ENCODE measurements at regions not wholly inside any gene's neighbourhood (a gene's known extent, or its start where the extent isn't known, plus 50 kb on each side); places are given as distances from the start of the nearest gene placed in this dataset.
A peak's percentile ranks its signal among the peaks of the same experiment; 100 is the strongest.

DNA sequence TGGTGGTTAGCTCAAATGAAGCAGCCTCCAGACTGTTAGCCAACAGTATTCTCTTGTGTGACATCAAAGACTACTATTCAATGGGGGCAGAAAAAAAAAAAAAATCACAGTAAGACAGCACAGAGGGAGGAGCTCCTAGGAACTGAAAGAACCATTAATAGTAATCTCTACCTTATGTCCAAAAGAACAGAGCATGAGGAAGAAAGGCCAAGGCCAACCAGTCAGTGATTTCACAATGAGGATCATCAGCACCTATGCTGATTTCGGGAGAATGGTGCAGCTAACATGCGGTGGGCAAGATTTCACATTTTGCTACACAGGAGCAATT is 66.3 kb upstream of the SOX5 start:
- no peaks in the 10 kb centered on the region for H3K36me3 Mint-ChIP-seq (ENCODE audit: low read depth, unreplicated experiment)
- no peaks in the 10 kb centered on the region for H3K9me3 Mint-ChIP-seq (ENCODE audit: unreplicated experiment)
- H3K27ac Mint-ChIP-seq (ENCODE audit: unreplicated experiment), result no peak overlapping the region
- H3K4me3 Mint-ChIP-seq (ENCODE audit: unreplicated experiment), result no peak overlapping the region
- TF ChIP-seq, protein P1, sequence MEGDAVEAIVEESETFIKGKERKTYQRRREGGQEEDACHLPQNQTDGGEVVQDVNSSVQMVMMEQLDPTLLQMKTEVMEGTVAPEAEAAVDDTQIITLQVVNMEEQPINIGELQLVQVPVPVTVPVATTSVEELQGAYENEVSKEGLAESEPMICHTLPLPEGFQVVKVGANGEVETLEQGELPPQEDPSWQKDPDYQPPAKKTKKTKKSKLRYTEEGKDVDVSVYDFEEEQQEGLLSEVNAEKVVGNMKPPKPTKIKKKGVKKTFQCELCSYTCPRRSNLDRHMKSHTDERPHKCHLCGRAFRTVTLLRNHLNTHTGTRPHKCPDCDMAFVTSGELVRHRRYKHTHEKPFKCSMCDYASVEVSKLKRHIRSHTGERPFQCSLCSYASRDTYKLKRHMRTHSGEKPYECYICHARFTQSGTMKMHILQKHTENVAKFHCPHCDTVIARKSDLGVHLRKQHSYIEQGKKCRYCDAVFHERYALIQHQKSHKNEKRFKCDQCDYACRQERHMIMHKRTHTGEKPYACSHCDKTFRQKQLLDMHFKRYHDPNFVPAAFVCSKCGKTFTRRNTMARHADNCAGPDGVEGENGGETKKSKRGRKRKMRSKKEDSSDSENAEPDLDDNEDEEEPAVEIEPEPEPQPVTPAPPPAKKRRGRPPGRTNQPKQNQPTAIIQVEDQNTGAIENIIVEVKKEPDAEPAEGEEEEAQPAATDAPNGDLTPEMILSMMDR (IDR thresholded peaks at IDR 0.05; ENCODE audit: unreplicated experiment), result no peak
- peaks cover 7% of the 10 kb centered on the region for H3K4me1 Mint-ChIP-seq (ENCODE audit: unreplicated experiment)
- no peak for DNase-seq (ENCODE audit: low spot score)
- no peaks in the 10 kb centered on the region for H3K27me3 Mint-ChIP-seq (ENCODE audit: unreplicated experiment)

DNA sequence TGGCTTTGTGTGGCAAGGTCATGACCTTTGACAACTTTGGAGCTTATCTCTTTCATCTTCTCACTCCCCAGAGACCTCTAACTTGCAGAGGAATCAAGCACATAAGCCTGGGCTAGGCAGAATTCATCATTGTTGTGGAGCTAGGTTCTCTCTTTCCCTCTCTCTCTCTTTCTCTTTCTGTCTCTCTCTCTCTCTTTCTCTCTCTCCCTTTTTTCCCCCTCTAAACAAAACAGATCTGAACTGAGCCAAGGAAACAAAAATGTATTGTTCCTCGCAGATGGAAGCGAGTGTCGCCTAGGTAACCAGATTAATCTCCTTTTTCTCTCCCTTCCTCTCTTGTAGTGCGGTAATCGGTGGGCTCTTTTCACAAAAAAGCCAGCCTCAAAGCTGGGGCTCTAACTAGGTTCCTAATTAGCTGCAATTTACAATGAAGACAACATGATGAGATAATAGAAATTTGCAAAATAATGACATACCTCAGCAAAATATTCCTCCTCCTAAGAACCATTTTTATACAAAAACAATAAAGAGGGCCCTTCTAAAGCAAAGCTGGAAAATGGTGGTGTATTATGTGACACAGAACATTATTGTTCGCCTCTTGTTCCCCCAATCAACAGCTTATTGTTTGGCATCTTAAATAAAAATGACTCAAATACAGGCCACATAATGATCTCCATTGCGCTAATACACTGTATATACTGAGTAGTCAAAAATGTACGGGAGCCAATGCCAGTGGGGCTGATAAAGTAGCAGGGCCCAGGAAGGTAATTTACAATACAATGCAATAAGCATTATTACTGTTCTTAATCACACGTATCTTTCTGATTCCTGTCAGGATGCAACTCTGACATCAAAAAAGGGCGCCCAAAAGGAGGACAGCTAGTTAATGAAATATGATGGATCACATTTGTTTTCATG is 65.7 kb upstream of the SOX5 start:
- Mint-ChIP-seq H3K9me3 (ENCODE audit: unreplicated experiment) (no peaks in the 10 kb centered on the region), H3K27me3 (ENCODE audit: unreplicated experiment) (no peaks in the 10 kb centered on the region), H3K36me3 (ENCODE audit: low read depth, unreplicated experiment) (no peaks in the 10 kb centered on the region), H3K27ac (ENCODE audit: unreplicated experiment) (peak overlapping the region; percentile 22), H3K4me3 (ENCODE audit: unreplicated experiment) (no peak overlapping the region), H3K4me1 (ENCODE audit: unreplicated experiment) (peaks cover 7% of the 10 kb centered on the region)
- TF ChIP-seq, protein P1 (IDR thresholded peaks at IDR 0.05; ENCODE audit: unreplicated experiment), result no peak
- DNase-seq (ENCODE audit: low spot score), result no peak

DNA sequence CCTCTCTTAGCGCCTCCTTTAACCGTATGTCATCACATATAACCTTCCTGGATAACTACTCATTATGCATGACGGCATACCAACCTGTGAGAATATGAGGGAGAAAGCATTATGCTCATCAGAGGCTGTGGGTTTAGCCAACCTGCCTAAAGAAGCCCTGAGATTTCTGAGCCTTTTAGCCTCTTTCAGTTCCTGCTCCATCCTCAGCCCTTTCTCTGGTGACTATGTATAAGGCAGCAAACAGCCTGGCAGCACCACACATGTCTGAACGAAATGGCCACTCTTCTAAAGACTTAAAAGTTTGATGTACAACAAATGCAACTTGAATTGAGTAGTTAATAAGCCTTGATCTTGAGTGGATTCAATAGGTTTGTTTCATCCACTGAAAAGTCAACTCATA is 64.8 kb upstream of the SOX5 start:
- DNase-seq (ENCODE audit: low spot score), result no peak
- Mint-ChIP-seq H3K27me3 (ENCODE audit: unreplicated experiment) (no peaks in the 10 kb centered on the region), H3K4me1 (ENCODE audit: unreplicated experiment) (peaks cover 7% of the 10 kb centered on the region), H3K27ac (ENCODE audit: unreplicated experiment) (no peak overlapping the region), H3K4me3 (ENCODE audit: unreplicated experiment) (no peak overlapping the region), H3K36me3 (ENCODE audit: low read depth, unreplicated experiment) (no peaks in the 10 kb centered on the region), H3K9me3 (ENCODE audit: unreplicated experiment) (no peaks in the 10 kb centered on the region)
- TF ChIP-seq, protein P1 (IDR thresholded peaks at IDR 0.05; ENCODE audit: unreplicated experiment), result no peak

- no peaks in the 10 kb centered on the region for H3K9me3 Mint-ChIP-seq (ENCODE audit: unreplicated experiment)
- DNase-seq (ENCODE audit: low spot score), result no peak
- H3K27ac Mint-ChIP-seq (ENCODE audit: unreplicated experiment), result no peak overlapping the region
- no peak overlapping the region for H3K4me3 Mint-ChIP-seq (ENCODE audit: unreplicated experiment)
- no peaks in the 10 kb centered on the region for H3K27me3 Mint-ChIP-seq (ENCODE audit: unreplicated experiment)
- no peaks in the 10 kb centered on the region for H3K36me3 Mint-ChIP-seq (ENCODE audit: low read depth, unreplicated experiment)
- TF ChIP-seq, protein P1 (IDR thresholded peaks at IDR 0.05; ENCODE audit: unreplicated experiment), result no peak
- peaks cover 7% of the 10 kb centered on the region for H3K4me1 Mint-ChIP-seq (ENCODE audit: unreplicated experiment)
Observed at GRCh38 chr12:24012528-24012927, 63.1 kb upstream of the SOX5 start.

DNA sequence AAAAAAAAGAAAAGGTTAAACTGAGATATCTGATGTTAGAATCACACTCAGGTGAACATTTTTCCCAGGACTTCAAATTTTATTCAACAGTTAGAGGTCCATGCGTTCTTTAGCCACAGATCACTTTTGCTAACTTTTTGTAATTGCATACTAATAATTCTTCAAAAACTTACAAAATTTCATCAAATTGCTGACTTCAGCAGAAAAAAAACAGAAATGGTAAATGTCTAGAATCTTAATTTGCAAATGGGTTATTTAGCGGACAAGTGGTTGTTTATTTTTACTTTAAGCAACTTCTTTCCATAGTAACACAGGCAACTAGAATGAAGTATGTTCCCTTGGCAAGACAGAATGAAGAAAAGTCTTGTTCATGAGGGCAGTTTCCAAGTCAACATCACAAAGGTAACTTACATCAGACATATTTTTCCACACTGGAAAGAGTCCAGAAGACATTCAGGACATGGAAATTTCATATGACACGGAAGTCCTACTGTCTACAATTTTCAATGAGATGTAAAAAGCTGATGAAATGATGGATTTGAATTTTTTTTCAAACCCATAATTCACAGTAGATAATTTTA is 62.5 kb upstream of the SOX5 start:
- peaks cover 7% of the 10 kb centered on the region for H3K4me1 Mint-ChIP-seq (ENCODE audit: unreplicated experiment)
- TF ChIP-seq, protein P1 (IDR thresholded peaks at IDR 0.05; ENCODE audit: unreplicated experiment), result no peak
- no peaks in the 10 kb centered on the region for H3K9me3 Mint-ChIP-seq (ENCODE audit: unreplicated experiment)
- H3K36me3 Mint-ChIP-seq (ENCODE audit: low read depth, unreplicated experiment), result no peaks in the 10 kb centered on the region
- H3K4me3 Mint-ChIP-seq (ENCODE audit: unreplicated experiment), result no peak overlapping the region
- no peak for DNase-seq (ENCODE audit: low spot score)
- H3K27me3 Mint-ChIP-seq (ENCODE audit: unreplicated experiment), result no peaks in the 10 kb centered on the region
- H3K27ac Mint-ChIP-seq (ENCODE audit: unreplicated experiment), result no peak overlapping the region

Data from endothelial cell (in vitro differentiated cells).